ENCODE measurements at regions not wholly inside any gene's neighbourhood (a gene's known extent, or its start where the extent isn't known, plus 50 kb on each side); places are given as distances from the start of the nearest gene placed in this dataset.

GRCh38 chr17:59479141-59479540, 86.3 kb upstream of the DHX40 start:
- Histone ChIP-seq H2AFZ (ENCODE audit: low read depth, low read length) (no peak overlapping the region), H3K9me2 (ENCODE audit: insufficient read depth, low read length) (no peaks in the 10 kb centered on the region), H3K4me2 (ENCODE audit: low read length) (no peak overlapping the region), H3K9me3 (ENCODE audit: low read length) (no peaks in the 10 kb centered on the region), H3K4me3 (ENCODE audit: low read length) (no peak overlapping the region), H4K20me1 (ENCODE audit: insufficient read depth) (no peaks in the 10 kb centered on the region), H3K9ac (ENCODE audit: low read length) (no peak overlapping the region), H3K79me2 (replicated peaks; ENCODE audit: insufficient read depth, low read length) (no peaks in the 10 kb centered on the region), H3K36me3 (ENCODE audit: insufficient read depth, low read length) (no peaks in the 10 kb centered on the region), H3K27me3 (ENCODE audit: insufficient read depth, low read depth, low read length) (no peaks in the 10 kb centered on the region), H3K27ac (ENCODE audit: low read length) (no peak overlapping the region), H3F3A (ENCODE audit: insufficient read depth, low read length, poor library complexity, severe bottlenecking) (no peaks in the 10 kb centered on the region)
- no peak for TF ChIP-seq CTCF (IDR thresholded peaks at IDR 0.05; ENCODE audit: poor library complexity, severe bottlenecking)
- no peak for TF ChIP-seq POLR2AphosphoS5 (IDR thresholded peaks at IDR 0.05)
- no peak for TF ChIP-seq MXI1 (conservative IDR thresholded peaks at IDR 0.05; ENCODE audit: poor library complexity, severe bottlenecking)

DNA sequence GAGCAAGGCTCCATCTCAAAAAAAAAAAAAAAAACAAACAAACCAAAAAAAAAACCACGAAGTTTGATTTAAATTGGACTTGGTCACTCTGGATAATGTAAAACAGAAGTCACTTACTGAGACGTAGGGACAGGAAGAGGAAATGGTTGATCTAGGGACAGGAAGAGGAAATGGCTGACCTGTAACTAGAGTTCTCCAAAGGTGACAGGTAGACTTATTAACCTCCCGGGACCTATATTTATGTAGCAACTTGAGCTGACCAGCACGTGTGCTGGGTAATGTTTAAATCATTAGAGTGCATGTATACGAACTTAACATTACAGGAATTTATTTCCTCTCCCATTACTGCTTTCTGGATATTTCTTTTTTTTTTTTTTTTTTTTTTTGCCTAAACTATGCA, 81.5 kb upstream of the DHX40 start:
- H3K9me3 ChIP-seq (ENCODE audit: low read length) = no peaks in the 10 kb centered on the region
- H3K27me3 ChIP-seq (ENCODE audit: insufficient read depth, low read depth, low read length) = no peaks in the 10 kb centered on the region
- no peak overlapping the region for H3K27ac ChIP-seq (ENCODE audit: low read length)
- no peak overlapping the region for H2AFZ ChIP-seq (ENCODE audit: low read depth, low read length)
- no peaks in the 10 kb centered on the region for H4K20me1 ChIP-seq (ENCODE audit: insufficient read depth)
- H3K4me2 ChIP-seq (ENCODE audit: low read length) = no peak overlapping the region
- H3K36me3 ChIP-seq (ENCODE audit: insufficient read depth, low read length) = no peaks in the 10 kb centered on the region
- TF ChIP-seq EZH2 (IDR thresholded peaks at IDR 0.05; ENCODE audit: borderline replicate concordance, insufficient read depth, low read length, poor library complexity, severe bottlenecking) (no peak), CTCF (IDR thresholded peaks at IDR 0.05; ENCODE audit: poor library complexity, severe bottlenecking) (no peak), POLR2AphosphoS5 (IDR thresholded peaks at IDR 0.05) (no peak), EP300 (conservative IDR thresholded peaks at IDR 0.05; ENCODE audit: poor library complexity, severe bottlenecking) (no peak), SMC3 (conservative IDR thresholded peaks at IDR 0.05; ENCODE audit: poor library complexity) (no peak), RAD21 (conservative IDR thresholded peaks at IDR 0.05) (no peak), MXI1 (conservative IDR thresholded peaks at IDR 0.05; ENCODE audit: poor library complexity, severe bottlenecking) (no peak), TAF1 (IDR thresholded peaks at IDR 0.05; ENCODE audit: low read depth) (no peak)
- TF ChIP-seq, protein P1, sequence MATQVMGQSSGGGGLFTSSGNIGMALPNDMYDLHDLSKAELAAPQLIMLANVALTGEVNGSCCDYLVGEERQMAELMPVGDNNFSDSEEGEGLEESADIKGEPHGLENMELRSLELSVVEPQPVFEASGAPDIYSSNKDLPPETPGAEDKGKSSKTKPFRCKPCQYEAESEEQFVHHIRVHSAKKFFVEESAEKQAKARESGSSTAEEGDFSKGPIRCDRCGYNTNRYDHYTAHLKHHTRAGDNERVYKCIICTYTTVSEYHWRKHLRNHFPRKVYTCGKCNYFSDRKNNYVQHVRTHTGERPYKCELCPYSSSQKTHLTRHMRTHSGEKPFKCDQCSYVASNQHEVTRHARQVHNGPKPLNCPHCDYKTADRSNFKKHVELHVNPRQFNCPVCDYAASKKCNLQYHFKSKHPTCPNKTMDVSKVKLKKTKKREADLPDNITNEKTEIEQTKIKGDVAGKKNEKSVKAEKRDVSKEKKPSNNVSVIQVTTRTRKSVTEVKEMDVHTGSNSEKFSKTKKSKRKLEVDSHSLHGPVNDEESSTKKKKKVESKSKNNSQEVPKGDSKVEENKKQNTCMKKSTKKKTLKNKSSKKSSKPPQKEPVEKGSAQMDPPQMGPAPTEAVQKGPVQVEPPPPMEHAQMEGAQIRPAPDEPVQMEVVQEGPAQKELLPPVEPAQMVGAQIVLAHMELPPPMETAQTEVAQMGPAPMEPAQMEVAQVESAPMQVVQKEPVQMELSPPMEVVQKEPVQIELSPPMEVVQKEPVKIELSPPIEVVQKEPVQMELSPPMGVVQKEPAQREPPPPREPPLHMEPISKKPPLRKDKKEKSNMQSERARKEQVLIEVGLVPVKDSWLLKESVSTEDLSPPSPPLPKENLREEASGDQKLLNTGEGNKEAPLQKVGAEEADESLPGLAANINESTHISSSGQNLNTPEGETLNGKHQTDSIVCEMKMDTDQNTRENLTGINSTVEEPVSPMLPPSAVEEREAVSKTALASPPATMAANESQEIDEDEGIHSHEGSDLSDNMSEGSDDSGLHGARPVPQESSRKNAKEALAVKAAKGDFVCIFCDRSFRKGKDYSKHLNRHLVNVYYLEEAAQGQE (IDR thresholded peaks at IDR 0.05; ENCODE audit: borderline replicate concordance) = no peak
- H3K4me3 ChIP-seq (ENCODE audit: low read length) = no peak overlapping the region
- H3K9me2 ChIP-seq (ENCODE audit: insufficient read depth, low read length) = no peaks in the 10 kb centered on the region
- no peaks in the 10 kb centered on the region for H3F3A ChIP-seq (ENCODE audit: insufficient read depth, low read length, poor library complexity, severe bottlenecking)
- H3K9ac ChIP-seq (ENCODE audit: low read length) = no peak overlapping the region
- no peaks in the 10 kb centered on the region for H3K79me2 ChIP-seq (replicated peaks; ENCODE audit: insufficient read depth, low read length)

Measured in neural cell (in vitro differentiated cells).